ENCODE measurements at regions not wholly inside any gene's neighbourhood (a gene's known extent, or its start where the extent isn't known, plus 50 kb on each side); places are given as distances from the start of the nearest gene placed in this dataset.

- DNase-seq (ENCODE audit: low spot score) = no peak
- no peaks in the 10 kb centered on the region for H3K4me1 ChIP-seq
- H3K27ac ChIP-seq = no peak overlapping the region
- no peak for TF ChIP-seq CTCF (IDR thresholded peaks at IDR 0.05)
- no peaks in the 10 kb centered on the region for H3K36me3 ChIP-seq
- H3K9me3 ChIP-seq = no peaks in the 10 kb centered on the region
- no peak overlapping the region for H3K4me3 ChIP-seq
- no peaks in the 10 kb centered on the region for H3K27me3 ChIP-seq
Measured at GRCh38 chr7:85462671-85463070, 275.8 kb upstream of the SEMA3D start.

- no peak for TF ChIP-seq CTCF (IDR thresholded peaks at IDR 0.05)
- no peak for DNase-seq (ENCODE audit: low spot score)
- Histone ChIP-seq H3K36me3 (no peaks in the 10 kb centered on the region), H3K27me3 (no peaks in the 10 kb centered on the region), H3K9me3 (no peaks in the 10 kb centered on the region), H3K4me3 (no peak overlapping the region), H3K27ac (no peak overlapping the region), H3K4me1 (no peaks in the 10 kb centered on the region)
Measured at GRCh38 chr7:85457911-85458310, 271.1 kb upstream of the SEMA3D start.

GRCh38 chr7:85456254-85456653, 269.4 kb upstream of the SEMA3D start:
- Histone ChIP-seq H3K36me3 (no peaks in the 10 kb centered on the region), H3K4me1 (no peaks in the 10 kb centered on the region), H3K9me3 (no peaks in the 10 kb centered on the region), H3K27ac (no peak overlapping the region), H3K27me3 (no peaks in the 10 kb centered on the region), H3K4me3 (no peak overlapping the region)
- TF ChIP-seq CTCF (IDR thresholded peaks at IDR 0.05) = no peak
- DNase-seq (ENCODE audit: low spot score) = no peak

- Histone ChIP-seq H3K9me3 (no peaks in the 10 kb centered on the region), H3K4me3 (no peak overlapping the region), H3K4me1 (no peaks in the 10 kb centered on the region), H3K36me3 (no peaks in the 10 kb centered on the region), H3K27ac (no peak overlapping the region), H3K27me3 (no peaks in the 10 kb centered on the region)
- no peak for DNase-seq (ENCODE audit: low spot score)
- no peak for TF ChIP-seq CTCF (IDR thresholded peaks at IDR 0.05)
Measured at GRCh38 chr7:85454904-85455303, 268.0 kb upstream of the SEMA3D start.

- no peak overlapping the region for H3K4me3 ChIP-seq
- no peaks in the 10 kb centered on the region for H3K9me3 ChIP-seq
- DNase-seq (ENCODE audit: low spot score) = no peak
- H3K27ac ChIP-seq = no peak overlapping the region
- no peak for TF ChIP-seq CTCF (IDR thresholded peaks at IDR 0.05)
- no peaks in the 10 kb centered on the region for H3K4me1 ChIP-seq
- H3K27me3 ChIP-seq = no peaks in the 10 kb centered on the region
- H3K36me3 ChIP-seq = no peaks in the 10 kb centered on the region
Measured at GRCh38 chr7:85452674-85453073, 265.8 kb upstream of the SEMA3D start.

- DNase-seq (ENCODE audit: low spot score) = no peak
- Histone ChIP-seq H3K4me3 (no peak overlapping the region), H3K9me3 (no peaks in the 10 kb centered on the region), H3K27me3 (no peaks in the 10 kb centered on the region), H3K27ac (no peak overlapping the region), H3K36me3 (no peaks in the 10 kb centered on the region), H3K4me1 (no peaks in the 10 kb centered on the region)
- no peak for TF ChIP-seq CTCF (IDR thresholded peaks at IDR 0.05)
Measured at GRCh38 chr7:85449478-85449877, 262.6 kb upstream of the SEMA3D start.
